ENCODE measurements at regions not wholly inside any gene's neighbourhood (a gene's known extent, or its start where the extent isn't known, plus 50 kb on each side); places are given as distances from the start of the nearest gene placed in this dataset.
"Not testable (repeated sequence)": the region's sequence is repeated elsewhere in the genome, so short reads cannot be mapped to it uniquely, and the experiment has no call there.

DNA sequence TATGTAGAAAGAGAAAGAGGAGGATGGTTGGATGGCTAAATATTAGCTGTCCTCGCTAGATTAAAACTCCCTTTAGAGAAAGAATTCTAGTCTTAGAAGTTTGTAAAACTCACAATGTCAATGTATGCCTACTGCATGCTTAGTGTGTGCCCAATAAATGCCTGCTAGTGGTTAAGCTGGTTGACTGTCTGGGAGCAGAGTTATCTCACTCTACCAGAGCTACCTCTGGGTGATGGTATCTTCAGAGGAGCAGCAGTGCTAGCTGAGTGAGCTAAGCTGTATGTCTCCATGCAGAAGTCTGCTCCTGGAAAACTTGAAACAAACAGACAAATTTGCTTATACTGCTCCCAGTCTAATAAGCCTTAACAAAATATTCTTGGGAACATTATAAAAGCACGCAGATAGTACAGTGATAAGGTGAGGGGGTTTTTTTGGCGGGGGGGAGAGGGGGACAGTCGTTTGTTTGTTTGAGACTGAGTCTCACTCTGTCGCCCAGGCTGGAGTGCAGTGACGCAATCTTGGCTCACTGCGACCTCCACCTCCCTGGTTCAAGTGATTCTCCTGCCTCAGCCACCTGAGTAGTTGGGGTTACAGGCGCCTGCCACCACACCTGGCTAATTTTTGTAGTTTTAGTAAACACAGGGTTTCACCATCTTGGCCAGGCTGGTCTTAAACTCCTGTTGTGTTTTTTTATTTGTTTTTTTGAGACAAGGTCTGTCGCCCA is 202.8 kb upstream of the TSC22D1 start:
- no peak for DNase-seq

- not testable (repeated sequence) for DNase-seq
Measured at GRCh38 chr13:44775290-44775689, 199.2 kb upstream of the TSC22D1 start.

DNA sequence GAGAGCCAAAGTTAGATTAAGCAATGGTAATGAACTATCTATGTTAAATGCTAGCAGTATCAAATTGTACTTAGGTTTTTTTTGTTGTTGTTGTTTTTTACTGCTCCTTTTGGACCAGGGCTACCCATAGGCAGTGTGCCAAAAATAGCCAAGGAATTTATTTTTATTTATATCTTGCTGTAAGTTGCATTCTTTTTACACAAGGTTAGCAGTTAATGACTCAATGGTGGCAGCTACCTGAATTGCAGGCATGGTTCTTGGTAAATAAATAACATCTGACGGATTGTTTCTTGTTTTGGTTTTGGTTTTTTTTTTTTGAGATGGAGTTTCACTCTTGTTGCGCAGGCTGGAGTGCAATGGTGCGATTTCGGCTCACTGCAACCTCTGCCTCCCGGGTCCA is 194.8 kb upstream of the TSC22D1 start:
- no peak for DNase-seq

- no peak for DNase-seq
Measured at GRCh38 chr13:44769686-44770085, 193.6 kb upstream of the TSC22D1 start.

GRCh38 chr13:44768775-44769581 is 192.8 kb upstream of the TSC22D1 start:
- peak; percentile 60 for DNase-seq

DNA sequence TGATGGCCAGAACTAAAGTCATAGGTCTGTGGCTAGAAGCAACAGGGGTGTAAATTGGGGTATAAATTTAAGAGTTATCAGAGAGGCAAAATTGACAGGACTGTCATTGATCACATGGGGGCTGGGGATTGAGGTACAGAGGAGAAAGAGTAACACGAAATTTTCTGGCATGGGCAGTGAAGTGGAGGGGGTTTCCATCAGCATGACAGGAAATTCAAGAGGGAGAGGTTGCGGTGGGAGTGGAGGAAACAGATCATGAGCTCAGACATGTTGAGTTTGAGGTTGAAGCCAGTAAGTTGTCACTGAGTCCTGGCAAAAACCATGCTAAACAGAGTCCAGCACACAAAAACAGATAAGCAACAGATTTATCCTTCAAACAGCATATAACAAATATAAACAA is 192.1 kb upstream of the TSC22D1 start:
- no peak for DNase-seq

DNA sequence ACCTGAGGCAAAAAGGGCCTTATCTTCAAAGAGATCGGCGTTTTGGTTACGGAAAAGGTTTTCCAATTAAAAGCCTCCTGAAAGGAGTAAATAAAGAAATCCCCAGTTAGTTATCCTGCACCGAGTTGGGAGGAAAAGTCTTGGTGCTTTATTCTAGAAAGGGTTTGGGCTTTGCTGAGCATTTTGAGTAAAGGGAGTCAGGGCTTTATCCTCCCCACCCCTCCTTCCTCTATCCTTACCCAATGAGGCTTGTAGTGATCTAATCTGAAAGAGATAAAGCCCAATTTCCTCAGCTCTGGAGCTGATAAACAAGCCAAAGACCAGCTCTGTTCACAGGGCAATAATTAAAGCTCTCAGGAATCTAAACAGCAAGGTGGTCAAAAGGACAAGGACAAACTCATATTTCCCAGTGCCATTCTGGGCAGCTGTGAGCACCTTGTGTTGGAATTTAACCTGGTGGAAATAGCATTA is 188.9 kb upstream of the TSC22D1 start:
- DNase-seq: no peak

DNA sequence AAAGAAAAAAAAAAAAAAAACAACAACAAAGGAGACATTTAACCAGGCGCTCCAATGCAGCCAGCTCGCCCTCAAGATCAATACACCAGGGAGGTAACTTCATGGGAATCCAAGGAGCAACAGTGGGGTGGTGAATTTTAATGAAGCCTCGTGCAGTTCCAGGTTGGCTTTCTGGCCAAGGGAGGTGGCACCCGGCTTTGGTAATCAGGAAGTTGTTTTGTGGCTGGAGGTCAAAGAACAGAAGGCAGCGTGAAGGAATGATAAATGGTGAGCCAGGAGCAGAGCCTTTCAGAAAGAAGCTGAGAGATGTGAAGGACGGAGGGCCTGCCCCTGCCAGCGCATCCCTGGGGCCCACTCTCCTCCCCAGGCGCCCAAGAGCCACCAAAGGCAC is 188.2 kb upstream of the TSC22D1 start:
- peak; percentile 19 for DNase-seq

- peak; percentile 38 for DNase-seq
Measured at GRCh38 chr13:44763615-44764301, 187.6 kb upstream of the TSC22D1 start.

- DNase-seq: no peak
Measured at GRCh38 chr13:44762911-44763310, 186.8 kb upstream of the TSC22D1 start.

DNA sequence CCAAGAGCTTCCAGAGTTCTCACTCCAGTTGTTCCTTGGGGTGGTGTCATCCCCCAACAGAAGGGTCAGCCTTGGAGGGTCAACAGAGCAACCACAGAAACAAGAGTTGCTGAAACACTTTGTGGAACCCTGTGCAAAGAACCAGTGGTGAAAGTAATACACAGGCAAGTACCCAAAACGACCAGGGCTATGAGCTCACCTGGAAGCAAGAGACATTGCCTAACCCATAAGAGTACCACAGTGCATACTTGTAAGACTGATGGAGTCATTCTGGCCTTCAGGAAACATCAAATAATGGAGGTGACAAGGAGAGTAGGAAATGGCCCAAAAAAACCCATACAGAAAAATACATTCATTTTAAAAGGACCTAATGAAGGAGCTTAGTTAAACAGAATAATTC is 184.3 kb upstream of the TSC22D1 start:
- no peak for DNase-seq

DNA sequence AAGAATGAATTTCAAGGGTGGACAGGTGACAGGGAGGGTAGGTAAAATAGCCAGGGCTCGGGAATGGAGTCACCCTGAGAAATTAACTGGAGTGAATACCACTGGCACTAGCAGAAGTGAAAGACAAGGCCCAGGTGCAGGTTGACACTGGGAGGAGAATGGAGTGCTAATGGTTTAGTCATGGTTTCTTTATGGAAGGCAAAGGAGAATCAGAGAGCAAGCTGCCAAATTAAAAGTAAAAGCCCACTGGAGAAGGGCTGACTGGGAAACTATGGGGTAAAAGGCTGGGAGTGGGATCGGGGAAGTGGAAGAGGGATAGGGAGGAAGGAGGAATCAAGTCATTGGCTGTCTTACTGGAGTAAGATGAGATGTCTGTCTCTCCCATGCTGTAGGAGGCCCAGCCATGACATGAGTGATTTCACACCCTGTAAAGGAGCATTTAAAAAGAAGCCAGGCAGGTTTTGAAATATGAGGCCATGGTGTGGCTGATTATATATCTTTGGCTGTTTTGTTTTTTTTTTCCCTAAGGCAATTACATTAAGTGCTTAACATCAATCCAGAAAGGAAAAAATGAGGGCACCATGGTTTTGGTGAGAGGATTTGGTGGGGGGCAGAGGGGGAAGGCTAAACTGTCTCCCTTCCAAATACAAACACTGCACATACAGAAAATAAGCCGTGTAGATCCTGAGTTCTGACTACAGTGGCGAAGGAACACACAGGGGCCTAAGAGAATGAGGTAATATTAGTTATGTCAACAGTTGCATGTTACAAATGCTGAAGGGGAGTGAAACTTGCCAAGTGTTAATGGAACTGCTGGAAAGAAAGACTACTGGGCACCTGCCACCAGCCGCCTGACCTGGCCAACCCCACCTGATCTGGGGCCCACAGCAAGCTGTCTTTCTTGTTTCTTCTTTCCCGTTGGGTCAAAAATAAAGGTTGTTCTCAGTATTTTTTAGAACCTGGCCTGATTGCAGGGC is 183.5 kb upstream of the TSC22D1 start:
- DNase-seq: no peak

GRCh38 chr13:44758630-44759383 is 182.7 kb upstream of the TSC22D1 start:
- no peak for DNase-seq

DNA sequence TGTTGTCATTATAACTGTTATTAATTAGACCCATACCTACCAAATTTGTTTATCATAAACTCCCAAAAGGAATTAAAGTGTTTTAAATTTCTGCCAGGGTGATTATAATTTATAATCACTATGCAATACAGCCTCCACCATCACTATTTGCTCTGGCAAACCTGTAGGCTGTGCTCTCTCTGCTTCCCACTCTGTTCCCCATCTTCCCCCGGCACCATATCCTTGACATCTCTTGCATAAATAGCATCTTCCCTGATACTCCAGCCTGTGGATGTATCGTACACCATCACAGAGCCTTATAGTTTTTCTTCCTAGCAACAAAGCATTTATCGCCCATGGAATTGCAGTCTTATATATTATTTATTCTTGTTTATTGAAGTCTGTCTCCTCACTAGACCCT is 181.5 kb upstream of the TSC22D1 start:
- DNase-seq: no peak

- no peak for DNase-seq
Measured at GRCh38 chr13:44756276-44756810, 180.2 kb upstream of the TSC22D1 start.

DNA sequence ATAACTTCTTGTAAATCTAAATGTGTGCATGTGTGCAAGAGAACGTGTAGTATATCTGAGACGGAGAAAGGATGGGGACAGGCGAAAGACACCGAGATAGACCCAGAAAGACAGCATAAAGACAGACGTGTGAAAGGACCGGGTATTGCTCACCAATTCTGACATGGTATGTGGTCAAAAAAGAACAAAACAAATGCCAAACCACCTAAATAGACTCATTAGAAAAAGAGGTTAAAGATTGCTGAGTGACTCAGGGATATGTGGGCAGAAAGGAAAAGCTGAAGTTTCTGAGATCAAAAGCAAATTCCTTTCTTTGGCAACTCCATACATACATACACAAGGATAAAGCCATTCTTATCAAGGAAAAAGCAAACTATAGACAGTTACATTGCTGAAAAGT is 179.7 kb upstream of the TSC22D1 start:
- DNase-seq: no peak

DNA sequence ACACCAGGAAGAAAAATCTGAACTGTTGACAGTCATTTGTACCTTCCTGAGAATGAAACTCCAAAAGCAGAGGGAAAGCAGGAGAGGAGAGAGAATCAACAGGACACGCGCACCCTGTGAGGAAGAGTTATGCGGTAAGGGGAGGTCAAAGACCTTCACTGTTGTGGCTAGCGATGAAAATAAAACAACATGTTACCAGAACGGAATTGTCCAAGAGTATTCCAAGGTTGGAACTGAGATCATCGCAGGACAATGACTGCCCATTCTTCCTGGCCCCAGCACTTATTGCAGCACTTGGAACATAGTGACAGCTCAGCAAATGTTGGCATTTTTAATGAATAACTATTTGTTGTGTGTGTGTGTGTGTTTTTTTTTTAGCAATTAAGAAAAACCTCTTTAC is 176.0 kb upstream of the TSC22D1 start:
- no peak for DNase-seq

GRCh38 chr13:44750630-44751029 is 174.5 kb upstream of the TSC22D1 start:
- no peak for DNase-seq

DNA sequence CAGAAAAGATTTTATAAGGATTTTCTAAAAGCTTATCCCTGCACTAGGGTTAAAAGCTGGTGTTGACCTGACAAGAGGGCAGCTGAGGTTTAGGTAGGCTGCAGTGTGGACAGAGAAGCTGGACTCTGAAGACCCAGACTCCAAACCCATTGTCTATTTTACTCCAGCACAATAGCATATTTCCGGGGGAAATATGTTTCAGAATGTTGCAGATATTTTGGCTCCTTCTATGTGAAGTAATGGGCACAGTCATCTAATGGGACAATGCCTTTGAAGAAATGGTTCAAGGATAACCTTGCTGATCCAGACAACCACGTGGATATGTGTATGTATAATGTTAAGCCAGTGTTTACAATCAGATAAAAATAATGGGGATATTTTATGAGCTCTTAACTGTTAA is 173.8 kb upstream of the TSC22D1 start:
- DNase-seq: no peak

DNA sequence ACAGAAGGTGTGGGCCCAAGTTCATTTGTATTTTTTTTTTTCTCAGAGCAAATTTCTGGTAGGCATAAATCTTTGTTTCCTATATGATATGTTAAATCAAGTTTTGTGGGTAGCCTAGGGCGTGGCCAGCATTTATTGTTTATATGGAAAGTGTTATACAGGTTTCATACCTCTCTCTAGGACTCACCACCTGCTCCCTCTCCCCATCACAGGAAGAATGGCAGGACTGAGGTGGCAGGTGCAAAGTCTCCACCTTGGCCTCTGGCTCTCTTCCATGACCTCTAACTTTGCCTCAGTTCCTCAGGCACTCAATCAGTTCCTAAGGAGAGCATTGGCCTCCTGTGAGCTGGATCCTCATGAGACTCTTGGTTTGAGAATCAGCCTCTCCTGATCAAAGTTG is 172.3 kb upstream of the TSC22D1 start:
- no peak for DNase-seq

- DNase-seq: no peak
Measured at GRCh38 chr13:44747179-44747578, 171.0 kb upstream of the TSC22D1 start.

Measured in activated CD8-positive, alpha-beta memory T cell treated with anti-CD3 and anti-CD28 coated beads for 24 hours (primary cell).